ENCODE measurements at regions not wholly inside any gene's neighbourhood (a gene's known extent, or its start where the extent isn't known, plus 50 kb on each side); places are given as distances from the start of the nearest gene placed in this dataset.

- DNase-seq (ENCODE audit: extremely low read depth in 1 of 4, low spot score in 3 of 4) (no peak), FAIRE-seq (no peak), ATAC-seq (no peak)
- no TSS peak for BruUV-seq (replicated peaks)
- ChIA-PET POLR2A (interaction anchor here (0.9 kb wide), 1 partner anchor 11 kb away, joined by 4 read pairs; no protein-coding TSS in a partner anchor), CTCF (ENCODE audit: low intra/inter-chr PET ratio) (no interaction called here)
- H3K79me2 ChIP-seq (ENCODE audit: control insufficient read depth, insufficient read depth, low read length) = no peaks in the 10 kb centered on the region
- no peaks in the 10 kb centered on the region for H3K4me1 ChIP-seq (replicated peaks in 1 of 2; ENCODE audit: control insufficient read depth in 2 of 2, insufficient read depth in 2 of 2, low read length in 2 of 2)
- in situ Hi-C loops (cut with MboI) (no loop called here), intact Hi-C loops (cut with micrococcal nuclease) (no loop called here)
- H3K9me3 ChIP-seq (replicated peaks; ENCODE audit: control insufficient read depth, insufficient read depth, low read depth, low read length) = no peaks in the 10 kb centered on the region
- H3K4me3 ChIP-seq = no peak overlapping the region
- no peak overlapping the region for H3K9ac ChIP-seq (ENCODE audit: insufficient read depth in 1 of 2, low read depth in 2 of 2, low read length in 2 of 2)
- H3K27me3 ChIP-seq (ENCODE audit: control insufficient read depth in 2 of 2, insufficient read depth in 2 of 2, low read length in 2 of 2) = no peaks in the 10 kb centered on the region
- no peak overlapping the region for H2AFZ ChIP-seq (ENCODE audit: low read depth, low read length)
- no peaks in the 10 kb centered on the region for H3K9me1 ChIP-seq (ENCODE audit: control insufficient read depth, insufficient read depth, low read length)
- no peaks in the 10 kb centered on the region for H4K20me1 ChIP-seq (replicated peaks; ENCODE audit: control insufficient read depth, insufficient read depth, low read length)
- H3K27ac ChIP-seq (ENCODE audit: extremely low read depth, low read depth, low read length) = no peak overlapping the region
- no peaks in the 10 kb centered on the region for H3K36me3 ChIP-seq (ENCODE audit: control insufficient read depth, insufficient read depth, low read length)
- no peak overlapping the region for H3K4me2 ChIP-seq (ENCODE audit: insufficient read depth, low read length)
- TF ChIP-seq ARID3B (CRISPR knock-in tag; IDR thresholded peaks at IDR 0.05; ENCODE audit: borderline replicate concordance) (no peak), ZBTB11 (CRISPR knock-in tag; IDR thresholded peaks at IDR 0.05) (no peak), ZNF507 (tag; conservative IDR thresholded peaks at IDR 0.05) (no peak), CHD7 (IDR thresholded peaks at IDR 0.05; ENCODE audit: low read depth, low read length) (no peak), ZBTB1 (CRISPR knock-in tag; IDR thresholded peaks at IDR 0.05; ENCODE audit: borderline replicate concordance, low read depth) (no peak), GABPA (tag; conservative IDR thresholded peaks at IDR 0.05; ENCODE audit: low read depth) (no peak)
Observed at GRCh38 chr14:38929416-38929815, 173.6 kb downstream of the SEC23A start.
